ENCODE measurements at regions not wholly inside any gene's neighbourhood (a gene's known extent, or its start where the extent isn't known, plus 50 kb on each side); places are given as distances from the start of the nearest gene placed in this dataset.

DNA sequence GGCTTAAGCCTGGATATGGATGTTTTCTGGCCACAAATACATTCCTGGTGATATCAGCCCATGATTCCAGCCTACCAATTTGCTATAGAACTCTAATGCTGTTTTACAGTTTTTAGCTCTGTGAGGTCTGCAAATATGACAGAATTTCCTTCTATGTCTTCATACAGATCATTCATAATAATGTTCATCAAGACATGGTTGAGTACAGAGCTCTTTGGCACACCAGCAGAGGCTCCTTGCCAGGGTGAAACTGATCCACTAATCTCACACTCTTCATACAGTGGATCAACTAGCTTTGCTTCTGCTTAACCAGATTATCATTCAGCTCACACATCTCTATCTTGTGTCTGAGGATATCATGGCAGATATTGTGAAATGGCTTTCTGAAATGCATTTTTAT lies 672.1 kb downstream of the STK39 start:
- Histone ChIP-seq H3K79me2 (ENCODE audit: insufficient read depth) (no peaks in the 10 kb centered on the region), H2AFZ (ENCODE audit: low read depth) (no peak overlapping the region), H3K9me3 (no peaks in the 10 kb centered on the region), H4K20me1 (ENCODE audit: insufficient read depth) (no peaks in the 10 kb centered on the region), H3K9me2 (no peaks in the 10 kb centered on the region), H3K36me3 (replicated peaks in 1 of 2; ENCODE audit: control insufficient read depth in 1 of 2, insufficient read depth in 2 of 2, low read length in 1 of 2) (no peaks in the 10 kb centered on the region), H3K9ac (no peak overlapping the region), H3F3A (replicated peaks; ENCODE audit: insufficient read depth) (no peaks in the 10 kb centered on the region), H3K4me2 (no peak overlapping the region), H3K27ac (ENCODE audit: low read depth in 2 of 2, low read length in 1 of 2) (no peak overlapping the region), H3K27me3 (ENCODE audit: insufficient read depth) (no peaks in the 10 kb centered on the region), H3K4me1 (ENCODE audit: control insufficient read depth in 1 of 2, insufficient read depth in 2 of 2, low read depth in 1 of 2, low read length in 1 of 2) (no peaks in the 10 kb centered on the region), H3K4me3 (ENCODE audit: low read depth in 2 of 2, low read length in 1 of 2) (no peak overlapping the region)
- CTCF ChIA-PET = interaction anchor here (1.4 kb wide), 1 partner anchor 544 kb away, joined by 3 read pairs; no protein-coding TSS in a partner anchor
- POLR2A ChIA-PET = no interaction called here
- TF ChIP-seq, protein P1, sequence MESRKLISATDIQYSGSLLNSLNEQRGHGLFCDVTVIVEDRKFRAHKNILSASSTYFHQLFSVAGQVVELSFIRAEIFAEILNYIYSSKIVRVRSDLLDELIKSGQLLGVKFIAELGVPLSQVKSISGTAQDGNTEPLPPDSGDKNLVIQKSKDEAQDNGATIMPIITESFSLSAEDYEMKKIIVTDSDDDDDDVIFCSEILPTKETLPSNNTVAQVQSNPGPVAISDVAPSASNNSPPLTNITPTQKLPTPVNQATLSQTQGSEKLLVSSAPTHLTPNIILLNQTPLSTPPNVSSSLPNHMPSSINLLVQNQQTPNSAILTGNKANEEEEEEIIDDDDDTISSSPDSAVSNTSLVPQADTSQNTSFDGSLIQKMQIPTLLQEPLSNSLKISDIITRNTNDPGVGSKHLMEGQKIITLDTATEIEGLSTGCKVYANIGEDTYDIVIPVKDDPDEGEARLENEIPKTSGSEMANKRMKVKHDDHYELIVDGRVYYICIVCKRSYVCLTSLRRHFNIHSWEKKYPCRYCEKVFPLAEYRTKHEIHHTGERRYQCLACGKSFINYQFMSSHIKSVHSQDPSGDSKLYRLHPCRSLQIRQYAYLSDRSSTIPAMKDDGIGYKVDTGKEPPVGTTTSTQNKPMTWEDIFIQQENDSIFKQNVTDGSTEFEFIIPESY (IDR thresholded peaks at IDR 0.05; ENCODE audit: borderline replicate concordance, low read depth) = no peak
- TF ChIP-seq MEF2A (IDR thresholded peaks at IDR 0.05; ENCODE audit: borderline replicate concordance, low read depth) = no peak
- TF ChIP-seq, protein P2, sequence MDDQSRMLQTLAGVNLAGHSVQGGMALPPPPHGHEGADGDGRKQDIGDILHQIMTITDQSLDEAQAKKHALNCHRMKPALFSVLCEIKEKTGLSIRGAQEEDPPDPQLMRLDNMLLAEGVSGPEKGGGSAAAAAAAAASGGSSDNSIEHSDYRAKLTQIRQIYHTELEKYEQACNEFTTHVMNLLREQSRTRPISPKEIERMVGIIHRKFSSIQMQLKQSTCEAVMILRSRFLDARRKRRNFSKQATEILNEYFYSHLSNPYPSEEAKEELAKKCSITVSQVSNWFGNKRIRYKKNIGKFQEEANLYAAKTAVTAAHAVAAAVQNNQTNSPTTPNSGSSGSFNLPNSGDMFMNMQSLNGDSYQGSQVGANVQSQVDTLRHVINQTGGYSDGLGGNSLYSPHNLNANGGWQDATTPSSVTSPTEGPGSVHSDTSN (IDR thresholded peaks at IDR 0.05) = no peak
- no peak for TF ChIP-seq FOXJ3 (CRISPR knock-in tag; IDR thresholded peaks at IDR 0.05)
- no peak for TF ChIP-seq EZH2phosphoT487 (IDR thresholded peaks at IDR 0.05; ENCODE audit: borderline replicate concordance, low read depth)
- no peak for TF ChIP-seq FOSL2 (IDR thresholded peaks at IDR 0.05; ENCODE audit: borderline replicate concordance, low read depth)
- TF ChIP-seq, protein P3, sequence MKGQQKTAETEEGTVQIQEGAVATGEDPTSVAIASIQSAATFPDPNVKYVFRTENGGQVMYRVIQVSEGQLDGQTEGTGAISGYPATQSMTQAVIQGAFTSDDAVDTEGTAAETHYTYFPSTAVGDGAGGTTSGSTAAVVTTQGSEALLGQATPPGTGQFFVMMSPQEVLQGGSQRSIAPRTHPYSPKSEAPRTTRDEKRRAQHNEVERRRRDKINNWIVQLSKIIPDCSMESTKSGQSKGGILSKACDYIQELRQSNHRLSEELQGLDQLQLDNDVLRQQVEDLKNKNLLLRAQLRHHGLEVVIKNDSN (IDR thresholded peaks at IDR 0.05; ENCODE audit: borderline replicate concordance, low read depth) = no peak
- TF ChIP-seq RCOR1 (IDR thresholded peaks at IDR 0.05; ENCODE audit: low read length) = no peak
- no peak for DNase-seq

DNA sequence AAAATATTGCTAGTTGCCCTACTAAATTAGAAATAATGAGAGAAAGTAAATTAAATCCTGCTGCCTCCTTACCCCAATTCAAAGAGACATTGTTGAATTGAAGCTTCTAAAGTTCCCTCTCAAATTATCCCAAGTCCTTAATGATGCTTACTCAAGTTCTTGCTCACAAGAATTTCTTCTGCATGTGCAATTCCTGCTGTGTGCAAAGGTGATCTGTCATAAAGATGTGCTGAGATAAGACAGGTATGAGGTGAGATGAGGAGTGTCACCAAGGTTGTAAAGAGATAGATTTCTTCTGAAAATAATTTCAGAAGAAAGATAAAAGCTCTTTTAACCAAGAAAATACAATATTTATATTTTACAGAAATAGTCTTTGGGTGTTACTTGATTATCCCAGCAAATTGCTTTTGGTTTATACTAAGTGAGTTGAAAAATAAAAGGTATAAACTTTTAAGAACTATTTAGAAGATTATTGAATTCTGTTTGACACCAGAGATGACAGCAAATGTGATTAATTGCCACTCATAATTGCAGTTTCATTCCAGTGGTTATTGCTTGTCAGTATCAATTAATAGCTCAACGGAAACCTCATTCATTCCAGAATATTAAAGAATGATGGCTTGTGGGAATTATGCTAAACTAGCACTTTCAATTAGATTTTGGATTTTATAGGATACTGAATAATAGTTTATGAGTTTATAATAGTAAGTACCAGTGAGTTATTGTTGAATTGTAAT lies 674.3 kb downstream of the STK39 start:
- Histone ChIP-seq H3K9ac (no peak overlapping the region), H3F3A (replicated peaks; ENCODE audit: insufficient read depth) (no peaks in the 10 kb centered on the region), H3K4me1 (ENCODE audit: control insufficient read depth in 1 of 2, insufficient read depth in 2 of 2, low read depth in 1 of 2, low read length in 1 of 2) (no peaks in the 10 kb centered on the region), H3K27ac (ENCODE audit: low read depth in 2 of 2, low read length in 1 of 2) (no peak overlapping the region), H2AFZ (ENCODE audit: low read depth) (no peak overlapping the region), H3K9me2 (no peaks in the 10 kb centered on the region), H3K27me3 (ENCODE audit: insufficient read depth) (no peaks in the 10 kb centered on the region), H3K4me2 (no peak overlapping the region), H3K4me3 (ENCODE audit: low read depth in 2 of 2, low read length in 1 of 2) (no peak overlapping the region), H4K20me1 (ENCODE audit: insufficient read depth) (no peaks in the 10 kb centered on the region), H3K36me3 (replicated peaks in 1 of 2; ENCODE audit: control insufficient read depth in 1 of 2, insufficient read depth in 2 of 2, low read length in 1 of 2) (no peaks in the 10 kb centered on the region), H3K79me2 (ENCODE audit: insufficient read depth) (no peaks in the 10 kb centered on the region), H3K9me3 (no peaks in the 10 kb centered on the region)
- ChIA-PET POLR2A (no interaction called here), CTCF (interaction anchor here (0.6 to 1.6 kb wide), 4 partner anchors 10 to 446 kb away, joined by 3 read pairs; no protein-coding TSS in a partner anchor)
- DNase-seq = no peak
- TF ChIP-seq MEF2A (IDR thresholded peaks at IDR 0.05; ENCODE audit: borderline replicate concordance, low read depth) (no peak), RAD21 (IDR thresholded peaks at IDR 0.05; ENCODE audit: low read length) (no peak), FOXM1 (IDR thresholded peaks at IDR 0.05; ENCODE audit: low read depth) (no peak), TCF12 (IDR thresholded peaks at IDR 0.05) (no peak), TEAD4 (IDR thresholded peaks at IDR 0.05; ENCODE audit: borderline replicate concordance, insufficient read depth) (no peak), FOXJ3 (CRISPR knock-in tag; IDR thresholded peaks at IDR 0.05) (no peak), CHD2 (IDR thresholded peaks at IDR 0.05; ENCODE audit: low read length, partially characterized antibody) (no peak), SIN3A (IDR thresholded peaks at IDR 0.05; ENCODE audit: borderline replicate concordance, low read depth, low read length) (no peak), YY1 (IDR thresholded peaks at IDR 0.05; ENCODE audit: low read depth) (no peak), RXRA (IDR thresholded peaks at IDR 0.05; ENCODE audit: borderline replicate concordance, low read depth) (no peak), POLR2AphosphoS5 (IDR thresholded peaks at IDR 0.05; ENCODE audit: low read depth, low read length) (no peak)
- TF ChIP-seq, protein P4, sequence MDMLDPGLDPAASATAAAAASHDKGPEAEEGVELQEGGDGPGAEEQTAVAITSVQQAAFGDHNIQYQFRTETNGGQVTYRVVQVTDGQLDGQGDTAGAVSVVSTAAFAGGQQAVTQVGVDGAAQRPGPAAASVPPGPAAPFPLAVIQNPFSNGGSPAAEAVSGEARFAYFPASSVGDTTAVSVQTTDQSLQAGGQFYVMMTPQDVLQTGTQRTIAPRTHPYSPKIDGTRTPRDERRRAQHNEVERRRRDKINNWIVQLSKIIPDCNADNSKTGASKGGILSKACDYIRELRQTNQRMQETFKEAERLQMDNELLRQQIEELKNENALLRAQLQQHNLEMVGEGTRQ (IDR thresholded peaks at IDR 0.05; ENCODE audit: borderline replicate concordance, low read depth, low read length) = no peak
- WGBS (ENCODE audit: low lambda C conversion rate) = 53% methylated on average over 1 of the region's 1 CpG

All from SK-N-SH (cell line).